ENCODE measurements at regions not wholly inside any gene's neighbourhood (a gene's known extent, or its start where the extent isn't known, plus 50 kb on each side); places are given as distances from the start of the nearest gene placed in this dataset.

DNA sequence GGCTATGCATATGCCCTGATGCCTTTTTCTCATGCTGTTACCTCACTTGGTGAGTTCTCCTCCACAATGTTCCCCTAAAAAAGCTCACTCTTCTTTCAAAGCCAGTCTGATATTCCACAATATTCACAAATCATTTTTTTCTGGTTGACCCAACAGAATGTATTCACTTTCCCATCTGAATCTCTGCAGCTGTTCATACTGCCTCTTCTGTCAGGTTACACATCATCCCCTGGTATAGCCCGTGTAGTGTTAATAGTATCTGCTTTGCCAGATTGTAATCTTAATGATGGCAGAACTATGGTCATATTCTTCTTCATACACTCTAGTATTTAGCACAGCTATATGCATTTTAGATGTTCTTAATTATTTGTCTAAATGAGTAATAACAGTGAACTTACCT is 544.3 kb downstream of the EFNB2 start:
- DNase-seq (ENCODE audit: low read depth in 2 of 3, low spot score in 1 of 3), result no peak

DNA sequence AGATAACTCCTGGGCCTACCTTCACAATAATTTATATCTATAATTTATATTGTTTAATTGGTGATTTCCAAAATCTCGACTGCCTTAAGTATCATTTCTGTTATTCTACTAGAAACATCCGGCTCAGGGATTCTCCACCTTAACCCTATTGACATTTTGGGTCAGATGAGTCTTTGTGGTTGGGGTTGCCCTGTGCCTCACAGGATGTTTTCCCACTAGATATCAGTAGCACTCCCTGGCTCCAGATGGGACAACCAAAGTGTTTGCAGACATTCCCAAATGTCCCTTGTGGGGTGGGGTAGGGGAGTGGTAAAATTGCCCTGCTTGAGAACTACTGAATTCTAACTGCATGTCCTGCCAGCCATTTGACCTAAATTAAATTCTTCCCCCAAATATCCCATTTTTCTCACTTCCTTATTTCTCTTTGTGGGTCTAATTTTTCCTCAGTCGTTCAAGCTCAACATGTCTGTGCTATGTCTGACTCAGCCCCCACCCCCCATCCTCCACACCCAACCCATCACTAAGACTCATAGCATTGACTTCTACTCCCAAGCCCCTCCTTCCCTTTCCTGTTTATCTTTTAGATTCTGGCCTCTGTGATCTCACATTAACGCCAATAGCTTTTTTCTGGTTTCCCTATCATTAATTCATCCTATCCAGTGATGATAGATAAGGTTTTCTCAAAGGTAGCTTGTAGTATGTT is 545.1 kb downstream of the EFNB2 start:
- no peak for DNase-seq (ENCODE audit: low read depth in 2 of 3, low spot score in 1 of 3)

DNA sequence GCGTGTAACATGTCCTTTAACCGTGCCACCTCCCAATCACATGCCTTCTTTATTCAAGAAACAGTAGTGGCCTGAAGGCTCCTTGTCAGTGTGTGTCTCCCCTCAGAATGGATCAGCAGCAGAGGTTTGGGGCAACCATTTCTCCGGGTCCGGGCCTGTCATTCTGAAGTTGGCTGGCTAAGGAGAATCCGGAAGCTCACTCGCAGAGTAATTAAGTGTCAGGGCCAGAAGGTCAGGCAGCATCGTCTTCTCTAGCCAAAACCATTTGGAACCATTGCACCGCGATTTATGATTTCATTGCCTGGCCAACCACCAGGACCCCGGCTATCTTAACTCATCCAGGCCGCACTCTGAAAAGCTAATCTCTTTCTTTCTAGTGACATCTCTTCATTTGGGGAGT is 550.8 kb downstream of the EFNB2 start:
- DNase-seq (ENCODE audit: low read depth in 2 of 3, low spot score in 1 of 3), result no peak

DNA sequence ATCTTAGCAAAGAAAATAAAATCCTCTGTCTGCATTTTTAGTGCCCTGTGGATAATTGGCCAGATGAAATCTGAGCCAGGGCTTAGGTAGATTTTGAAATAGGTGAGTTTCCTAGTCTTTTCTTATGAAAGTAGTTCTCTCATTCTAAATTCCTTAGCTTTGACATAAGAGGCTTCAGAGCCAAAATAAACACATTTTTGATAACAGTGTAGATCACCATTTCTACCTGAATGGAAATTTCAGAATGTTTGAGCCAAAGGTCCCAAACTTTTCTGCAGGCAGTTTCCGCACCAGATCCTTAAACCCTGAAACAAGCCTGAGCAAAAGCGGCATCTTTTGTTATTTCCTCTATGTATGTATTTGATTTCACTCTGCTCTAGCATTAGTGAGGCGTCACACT is 551.2 kb downstream of the EFNB2 start:
- no peak for DNase-seq (ENCODE audit: low read depth in 2 of 3, low spot score in 1 of 3)

DNA sequence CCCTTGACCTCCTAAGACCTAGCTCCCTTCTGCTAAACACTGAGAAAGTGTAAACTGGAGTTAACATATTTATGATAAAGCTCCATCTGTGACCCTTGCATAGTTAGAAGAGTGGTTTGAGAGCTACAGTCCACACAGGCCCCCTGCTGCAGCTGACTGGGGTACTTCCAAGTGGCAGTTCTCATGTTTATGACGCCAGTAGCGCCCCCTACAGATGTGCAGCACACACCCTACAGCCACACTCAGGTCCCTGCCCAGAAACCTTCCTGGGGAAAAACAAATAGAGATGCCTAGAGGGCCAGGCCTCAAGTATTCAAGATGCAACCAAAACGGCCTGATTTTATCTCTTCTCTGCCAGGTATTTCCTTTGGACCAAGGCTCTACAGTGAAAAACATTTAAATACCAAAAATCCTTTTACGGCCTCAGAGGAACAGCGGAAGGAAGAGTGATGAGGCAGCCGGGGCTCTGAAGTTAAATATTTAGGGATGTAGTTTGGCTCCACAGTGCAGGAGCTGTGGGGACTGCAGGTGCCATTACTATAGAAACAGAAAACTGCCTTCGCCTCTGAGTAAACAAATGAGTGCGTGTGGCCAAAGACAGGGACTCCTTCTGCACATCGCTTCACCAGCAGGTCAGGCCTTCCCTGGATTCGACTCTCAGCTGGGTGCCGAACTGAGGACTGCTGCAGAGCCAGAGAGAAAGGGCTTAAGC is 553.1 kb downstream of the EFNB2 start:
- no peak for DNase-seq (ENCODE audit: low read depth in 2 of 3, low spot score in 1 of 3)

DNA sequence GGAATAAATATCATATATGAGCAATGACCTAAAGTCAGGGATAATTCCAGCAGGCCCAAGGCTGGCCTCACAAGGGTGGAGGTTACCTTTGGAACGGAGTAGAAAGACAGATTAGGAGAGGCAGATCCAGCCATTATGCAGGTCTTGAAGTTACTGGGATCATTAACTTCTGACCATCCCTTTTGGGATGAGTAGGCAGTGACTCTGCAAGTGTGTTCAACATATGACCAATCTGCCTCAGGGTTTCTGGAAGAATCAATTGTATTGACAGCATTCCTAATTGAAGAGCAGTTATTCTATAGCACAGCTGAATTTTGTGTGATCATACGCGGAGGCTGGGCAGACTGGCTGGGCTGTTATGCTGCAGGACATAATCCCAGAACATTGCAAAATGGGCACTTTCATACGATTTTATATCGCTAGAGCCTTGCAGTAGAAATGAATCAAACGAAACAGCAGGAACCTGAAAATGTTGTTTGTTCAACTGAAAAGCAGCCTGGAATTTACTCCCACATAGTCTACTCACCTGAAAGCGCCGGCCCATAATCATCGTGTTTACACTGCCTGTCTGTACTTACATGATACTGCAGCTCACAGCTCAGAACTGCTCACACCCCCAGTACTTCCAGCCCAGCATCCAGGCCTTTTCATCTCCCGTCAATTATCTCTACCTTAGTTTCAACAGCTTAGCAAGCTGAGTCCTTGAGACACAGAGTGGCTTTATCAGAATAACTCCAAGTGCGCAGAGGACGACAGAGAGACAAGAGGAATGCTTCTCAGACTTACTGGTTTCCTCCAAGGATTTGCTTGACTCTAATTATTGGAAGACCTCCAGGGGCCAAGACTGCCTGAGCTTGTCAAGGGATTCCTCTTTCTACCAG is 556.1 kb downstream of the EFNB2 start:
- DNase-seq (ENCODE audit: low read depth in 2 of 3, low spot score in 1 of 3), result no peak

DNA sequence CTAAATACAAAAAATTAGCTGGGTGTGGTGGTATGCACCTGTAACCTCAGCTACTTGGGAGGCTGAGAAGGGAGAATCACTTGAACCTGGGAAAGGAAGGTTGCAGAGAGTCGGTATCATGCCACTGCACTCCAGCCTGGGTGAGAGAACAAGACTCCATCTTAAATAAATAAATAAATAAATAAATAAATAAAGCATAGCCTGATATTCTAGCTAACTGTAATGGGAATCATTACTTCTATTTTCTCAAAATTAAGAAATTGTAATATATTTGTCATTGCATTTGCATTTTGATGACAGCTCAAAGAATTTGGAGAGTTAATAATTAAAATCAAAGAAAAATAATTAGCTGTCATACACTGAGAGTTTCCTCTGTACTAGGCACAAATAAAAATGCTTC is 561.1 kb downstream of the EFNB2 start:
- no peak for DNase-seq (ENCODE audit: low read depth in 2 of 3, low spot score in 1 of 3)

DNA sequence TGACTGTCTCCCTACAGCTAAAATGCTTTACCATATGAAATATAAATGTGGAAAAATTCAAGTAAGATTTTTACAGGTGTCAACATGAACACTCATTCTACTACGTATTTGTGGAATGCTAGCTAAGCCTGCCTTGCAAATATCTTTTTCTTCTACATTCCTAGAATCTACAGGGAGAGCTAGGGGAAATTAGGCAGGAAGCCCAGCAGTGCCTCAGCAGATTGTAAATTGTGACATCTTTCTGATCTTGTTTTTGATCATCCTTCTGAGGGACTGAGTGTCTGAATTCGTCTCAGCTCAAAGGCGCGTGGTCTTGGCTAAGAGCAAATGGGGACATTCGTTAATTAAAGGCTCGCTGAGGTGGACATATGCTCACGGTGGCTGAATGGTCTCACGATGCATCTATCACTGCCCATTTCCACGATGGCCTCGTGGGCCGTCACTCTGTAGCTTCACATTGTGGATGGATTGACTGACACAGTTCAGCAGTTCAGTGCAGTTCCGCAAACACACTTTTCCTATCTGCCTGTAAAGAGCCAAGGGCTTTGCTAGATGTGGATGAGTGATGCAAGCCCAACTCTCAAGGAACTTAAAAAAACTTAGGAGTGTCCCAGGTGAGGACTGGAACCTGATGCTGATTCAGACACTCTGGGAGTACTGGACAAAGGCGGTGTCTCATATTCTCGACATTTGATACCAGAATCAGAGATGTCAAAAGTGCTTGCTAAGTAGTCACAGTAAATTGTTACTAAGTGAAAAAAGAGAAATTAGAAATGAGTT is 562.5 kb downstream of the EFNB2 start:
- no peak for DNase-seq (ENCODE audit: low read depth in 2 of 3, low spot score in 1 of 3)

DNA sequence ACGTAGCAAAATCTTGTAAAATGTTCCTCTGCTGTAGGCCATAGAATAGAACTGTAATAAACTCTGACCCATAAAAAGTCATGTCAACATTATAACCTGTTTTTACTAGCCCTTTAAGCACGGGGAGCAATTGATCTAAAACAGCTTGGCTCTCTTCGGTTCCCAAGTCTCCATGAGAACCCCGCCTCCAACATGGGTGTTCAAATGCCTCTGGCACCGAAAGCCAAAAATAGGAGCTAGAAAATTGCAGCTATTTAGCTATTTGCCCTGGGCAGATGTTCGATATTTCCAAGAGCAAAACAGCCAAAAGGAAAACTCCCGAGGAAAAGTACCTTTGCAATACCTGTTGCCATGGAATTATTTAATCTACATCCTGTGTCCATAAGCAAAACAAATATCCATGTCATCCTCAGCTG is 563.1 kb downstream of the EFNB2 start:
- DNase-seq (ENCODE audit: low read depth in 2 of 3, low spot score in 1 of 3), result no peak

DNA sequence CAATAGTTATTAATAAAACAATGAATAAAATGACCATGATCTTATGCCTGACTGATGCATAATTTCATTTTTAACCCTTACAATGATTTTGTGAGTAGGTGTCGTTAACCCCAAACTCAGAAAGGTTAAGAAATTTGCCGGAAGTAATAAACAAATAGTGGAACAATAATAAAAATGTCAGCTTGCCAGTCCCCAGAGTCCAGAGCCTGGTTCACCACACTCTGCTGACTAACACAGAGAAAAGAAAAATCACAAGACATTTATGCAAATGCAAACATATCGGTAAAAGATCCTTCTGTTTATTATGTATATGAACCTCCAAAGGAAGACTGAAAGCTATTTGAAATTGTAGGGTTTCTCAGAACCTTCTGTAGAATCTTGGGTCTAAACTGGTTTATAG is 563.7 kb downstream of the EFNB2 start:
- no peak for DNase-seq (ENCODE audit: low read depth in 2 of 3, low spot score in 1 of 3)

DNA sequence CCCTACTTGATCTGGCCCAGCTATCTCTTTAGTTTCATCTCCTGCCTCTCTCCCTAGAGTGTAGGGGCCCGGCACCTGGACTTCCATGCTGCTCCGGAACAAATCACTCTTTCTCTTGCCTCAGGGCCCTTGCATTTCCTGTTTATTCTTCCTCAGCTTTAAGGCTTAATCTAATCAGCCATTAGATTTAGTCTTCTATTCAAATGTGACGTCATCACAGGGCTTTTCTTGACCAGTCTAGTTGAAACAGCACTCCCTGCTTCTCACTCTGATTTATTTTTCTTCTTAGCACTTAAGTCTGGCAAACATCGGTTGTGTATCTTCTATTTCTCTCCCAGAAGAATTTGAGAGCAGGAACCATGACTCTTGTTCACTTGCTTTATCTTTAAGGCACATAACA is 564.1 kb downstream of the EFNB2 start:
- DNase-seq (ENCODE audit: low read depth in 2 of 3, low spot score in 1 of 3), result no peak

DNA sequence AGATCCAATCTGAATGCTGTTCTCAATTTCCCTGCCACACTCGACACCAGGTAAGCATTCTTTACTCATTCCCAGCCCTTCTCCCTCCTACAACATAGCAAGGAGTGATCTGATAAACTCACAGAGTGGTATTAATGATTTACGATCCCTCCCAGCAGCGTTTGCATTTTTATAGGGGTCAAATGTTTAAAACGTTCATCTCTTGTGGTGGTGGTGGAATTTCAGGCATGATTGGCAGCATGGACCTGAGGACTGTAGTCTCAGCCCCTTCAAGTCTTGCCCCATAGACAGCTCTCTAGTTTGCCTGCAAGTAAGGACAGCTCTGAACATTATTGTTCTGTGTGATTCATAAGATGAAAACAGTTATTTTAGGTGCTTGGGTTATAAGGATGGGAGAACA is 565.7 kb downstream of the EFNB2 start:
- no peak for DNase-seq (ENCODE audit: low read depth in 2 of 3, low spot score in 1 of 3)

DNA sequence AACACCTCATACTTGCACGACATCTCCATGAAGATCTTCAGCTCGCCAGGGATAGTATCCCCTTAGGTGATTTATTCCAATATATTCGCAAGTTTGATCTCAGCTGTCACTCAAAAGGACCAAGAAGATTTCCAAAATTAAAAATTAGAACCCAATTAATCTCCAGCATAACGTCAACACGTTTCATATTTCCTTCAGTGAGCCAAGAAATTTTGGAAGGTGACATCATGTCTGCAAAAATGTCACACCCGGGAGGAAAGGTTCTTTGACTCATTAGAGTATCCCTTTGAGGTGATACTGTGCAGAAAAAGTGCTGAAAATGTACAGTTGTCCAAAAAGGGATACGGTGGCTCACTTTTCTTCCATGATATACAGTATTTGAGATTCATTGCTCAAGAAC is 569.6 kb downstream of the EFNB2 start:
- no peak for DNase-seq (ENCODE audit: low read depth in 2 of 3, low spot score in 1 of 3)

DNA sequence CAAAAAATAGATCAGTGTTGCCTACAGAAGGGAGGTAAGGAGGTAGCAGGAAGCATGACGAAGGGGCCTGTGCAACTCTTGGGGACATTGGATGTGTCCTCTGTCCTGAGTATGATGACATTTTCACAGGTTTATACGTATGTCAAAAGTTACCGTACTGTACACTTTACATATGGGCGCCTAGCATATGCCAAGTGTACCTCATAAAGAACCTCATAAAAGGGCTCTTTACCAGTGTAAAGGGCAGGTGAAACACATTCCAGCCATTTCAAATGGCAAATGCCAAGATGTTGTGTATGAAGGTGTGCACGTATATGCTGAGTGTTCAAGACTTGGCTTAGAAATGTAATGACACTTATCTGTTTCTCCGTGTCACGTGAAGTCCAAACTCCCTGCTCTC is 573.4 kb downstream of the EFNB2 start:
- DNase-seq (ENCODE audit: low read depth in 2 of 3, low spot score in 1 of 3), result no peak

DNA sequence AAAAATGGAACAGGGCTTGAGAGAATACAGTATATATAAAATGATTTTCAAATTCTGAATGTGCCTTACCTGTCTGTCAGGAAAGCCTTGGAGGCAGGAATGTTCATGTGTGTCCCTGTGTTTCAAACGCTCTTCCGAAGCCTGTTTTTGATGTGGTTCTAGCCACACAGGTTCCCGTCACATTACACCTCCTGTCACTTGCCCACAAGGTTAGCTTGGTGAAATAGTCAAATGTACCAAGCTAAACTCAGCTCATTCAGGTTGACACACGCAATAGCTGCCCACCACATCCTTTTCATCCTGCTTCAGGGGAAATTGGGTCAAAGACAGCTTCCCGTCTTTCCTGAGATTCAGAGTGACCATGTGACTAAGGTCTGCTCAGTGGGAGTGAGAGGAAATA is 574.0 kb downstream of the EFNB2 start:
- no peak for DNase-seq (ENCODE audit: low read depth in 2 of 3, low spot score in 1 of 3)

DNA sequence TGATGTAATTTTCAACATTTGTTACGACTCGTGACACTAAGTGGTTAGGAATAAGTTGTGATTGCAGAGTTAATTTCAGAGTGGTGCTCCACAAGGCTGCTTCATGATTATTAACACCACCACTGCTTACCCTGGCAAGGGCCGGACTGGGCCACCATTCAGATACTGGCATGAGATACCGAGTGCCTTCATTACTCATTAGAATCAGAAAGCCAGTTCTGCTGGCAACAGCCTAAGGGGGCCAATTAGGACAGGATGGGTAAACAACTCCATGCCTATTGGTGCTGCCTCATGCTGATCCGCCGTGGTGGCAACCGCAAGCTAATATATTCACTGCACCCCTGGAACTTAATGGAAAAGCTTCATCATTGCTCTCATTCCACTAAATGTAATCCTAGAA is 575.1 kb downstream of the EFNB2 start:
- DNase-seq (ENCODE audit: low read depth in 2 of 3, low spot score in 1 of 3), result no peak

DNA sequence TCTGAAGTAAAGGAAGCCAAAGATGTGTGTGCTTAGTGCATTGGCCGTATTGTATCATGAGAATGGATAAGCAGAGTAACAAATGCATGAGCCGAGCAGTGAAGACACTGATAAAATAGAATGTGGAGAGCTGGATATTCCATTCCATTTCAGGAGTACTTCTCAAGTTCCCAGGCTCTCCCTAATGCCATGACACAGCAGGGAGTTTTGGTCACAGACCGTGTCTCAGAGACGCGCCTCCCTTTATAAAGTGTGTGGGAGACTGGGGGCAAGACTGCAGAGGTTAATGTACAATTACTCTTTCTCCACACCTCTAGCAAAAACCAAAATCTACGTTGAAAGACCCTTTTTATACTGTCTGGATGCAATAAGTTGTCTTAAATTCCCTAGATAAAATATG is 575.6 kb downstream of the EFNB2 start:
- no peak for DNase-seq (ENCODE audit: low read depth in 2 of 3, low spot score in 1 of 3)

DNA sequence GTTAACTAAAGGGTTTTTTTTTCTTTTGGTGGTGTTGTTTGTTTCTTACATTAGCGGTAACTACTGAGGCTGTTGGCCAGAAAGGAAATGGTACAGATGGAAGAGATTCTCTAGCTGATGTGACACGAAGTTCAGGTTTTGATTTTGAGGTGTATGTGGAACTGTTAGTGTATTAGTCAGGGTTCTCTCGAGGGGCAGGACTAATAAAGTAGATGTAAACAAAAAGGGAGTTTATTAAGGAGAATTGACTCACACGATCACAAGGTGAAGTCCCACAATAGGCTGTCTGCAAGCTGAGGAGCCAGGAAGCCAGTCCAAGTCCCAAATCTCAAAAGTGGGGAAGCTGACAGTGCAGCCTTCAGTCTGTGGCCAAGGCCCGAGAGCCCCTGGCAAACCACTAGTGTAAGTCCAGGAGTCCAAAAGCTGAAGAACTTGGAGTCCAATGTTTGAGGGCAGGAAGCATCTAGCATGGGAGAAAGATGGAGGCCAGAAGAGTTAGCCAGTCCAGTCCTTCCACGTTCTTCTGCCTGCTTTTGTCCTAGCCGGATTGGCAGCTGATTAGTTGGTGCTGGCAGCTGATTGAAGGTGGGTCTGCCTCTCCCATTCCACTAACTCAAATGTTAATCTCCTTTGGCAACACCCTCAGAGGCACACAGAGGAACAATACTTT is 577.6 kb downstream of the EFNB2 start:
- DNase-seq (ENCODE audit: low read depth in 2 of 3, low spot score in 1 of 3), result no peak

DNA sequence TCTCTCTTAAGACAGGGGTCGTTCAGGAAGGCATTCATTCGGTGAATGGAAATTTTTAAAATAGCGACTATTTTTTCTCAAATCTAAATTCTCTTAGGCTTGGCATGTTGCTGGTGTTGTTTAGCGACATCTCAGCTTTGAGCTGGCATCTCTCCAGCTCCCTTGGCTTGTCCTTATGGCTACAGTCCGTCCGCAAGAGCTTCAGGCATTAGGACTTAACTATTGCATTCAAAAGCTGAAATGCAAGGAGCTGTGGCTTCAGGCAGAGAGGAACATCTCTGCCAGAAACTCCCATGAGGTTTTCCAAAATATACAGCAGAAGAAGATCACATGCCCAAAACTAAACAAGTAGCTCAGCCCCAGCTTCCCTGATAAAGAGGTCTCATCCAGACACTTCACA is 578.5 kb downstream of the EFNB2 start:
- DNase-seq (ENCODE audit: low read depth in 2 of 3, low spot score in 1 of 3), result no peak

DNA sequence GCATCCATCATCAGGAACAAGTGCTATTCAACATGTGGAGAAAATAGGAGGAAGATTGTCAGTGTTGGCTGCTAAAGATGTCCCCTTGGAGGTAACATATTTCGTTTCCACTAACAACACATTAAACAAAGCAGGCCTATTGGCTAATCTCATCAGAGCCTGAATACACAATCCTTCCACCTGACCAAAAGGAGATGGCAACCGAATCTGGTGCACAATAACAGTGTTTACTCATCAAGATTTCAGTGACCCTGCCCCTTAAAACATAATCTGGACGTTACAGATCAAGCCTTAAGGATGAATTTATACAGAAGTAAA is 582.5 kb downstream of the EFNB2 start:
- DNase-seq (ENCODE audit: low read depth in 2 of 3, low spot score in 1 of 3), result no peak
